DND-41 (cell line): ENCODE measurements at regions not wholly inside any gene's neighbourhood (a gene's known extent, or its start where the extent isn't known, plus 50 kb on each side); places are given as distances from the start of the nearest gene placed in this dataset.

ENCODE experiments used
- EZH2 ChIP-seq: IDR thresholded peaks from 3 replicates; pipeline ENCODE4 v1.6.1; 2012; ENCODE audit warnings: borderline replicate concordance, low read depth, mild to moderate bottlenecking, moderate library complexity, low read length, inconsistent platforms; ENCODE audit not compliant: severe bottlenecking
- TF ChIP-seq, protein P1 (sequence below): IDR thresholded peaks from 2 replicates; pipeline ENCODE4 v1.5.1; 2012; ENCODE audit warnings: borderline replicate concordance, low read length, moderate library complexity, mild to moderate bottlenecking; ENCODE audit not compliant: poor library complexity, severe bottlenecking; ENCODE audit errors: extremely low read depth

- TF ChIP-seq, protein P1, sequence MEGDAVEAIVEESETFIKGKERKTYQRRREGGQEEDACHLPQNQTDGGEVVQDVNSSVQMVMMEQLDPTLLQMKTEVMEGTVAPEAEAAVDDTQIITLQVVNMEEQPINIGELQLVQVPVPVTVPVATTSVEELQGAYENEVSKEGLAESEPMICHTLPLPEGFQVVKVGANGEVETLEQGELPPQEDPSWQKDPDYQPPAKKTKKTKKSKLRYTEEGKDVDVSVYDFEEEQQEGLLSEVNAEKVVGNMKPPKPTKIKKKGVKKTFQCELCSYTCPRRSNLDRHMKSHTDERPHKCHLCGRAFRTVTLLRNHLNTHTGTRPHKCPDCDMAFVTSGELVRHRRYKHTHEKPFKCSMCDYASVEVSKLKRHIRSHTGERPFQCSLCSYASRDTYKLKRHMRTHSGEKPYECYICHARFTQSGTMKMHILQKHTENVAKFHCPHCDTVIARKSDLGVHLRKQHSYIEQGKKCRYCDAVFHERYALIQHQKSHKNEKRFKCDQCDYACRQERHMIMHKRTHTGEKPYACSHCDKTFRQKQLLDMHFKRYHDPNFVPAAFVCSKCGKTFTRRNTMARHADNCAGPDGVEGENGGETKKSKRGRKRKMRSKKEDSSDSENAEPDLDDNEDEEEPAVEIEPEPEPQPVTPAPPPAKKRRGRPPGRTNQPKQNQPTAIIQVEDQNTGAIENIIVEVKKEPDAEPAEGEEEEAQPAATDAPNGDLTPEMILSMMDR = no peak
- TF ChIP-seq EZH2 = no peak
These were observed 784.1 kb downstream of the PCDH18 start for GRCh38 chr4:136748165-136748564.
